Cardiac fibroblast (primary cell): ENCODE measurements at regions not wholly inside any gene's neighbourhood (a gene's known extent, or its start where the extent isn't known, plus 50 kb on each side); places are given as distances from the start of the nearest gene placed in this dataset.

ENCODE experiments used
- DNase-seq, 2 donors: peaks; one replicate each; pipeline versions ENCODE4 v3.0.0 to v3.0.0-alpha.2; 2010; ENCODE audit warnings: low read depth in 2 of 2
- H3K4me3 ChIP-seq, 2 donors: replicated peaks in 1 of 2; 1 replicate in 1 of 2; 2 replicates in 1 of 2; pipeline ENCODE4 v1.5.1; 2011; ENCODE audit warnings: low read depth in 2 of 2, low read length in 2 of 2, mild to moderate bottlenecking in 2 of 2, moderate library complexity in 1 of 2
- CTCF ChIP-seq: IDR thresholded peaks from one replicate; pipeline ENCODE4 v1.5.1; 2011; ENCODE audit warnings: low read depth, mild to moderate bottlenecking, low read length, inconsistent platforms

GRCh38 chr7:106386958-106387357 lies 102.2 kb upstream of the NAMPT start:
- no peak overlapping the region for H3K4me3 ChIP-seq
- no peak for TF ChIP-seq CTCF
- DNase-seq = no peak

GRCh38 chr7:106384373-106384772 lies 99.6 kb upstream of the NAMPT start:
- no peak for DNase-seq
- no peak for TF ChIP-seq CTCF
- no peak overlapping the region for H3K4me3 ChIP-seq

DNA sequence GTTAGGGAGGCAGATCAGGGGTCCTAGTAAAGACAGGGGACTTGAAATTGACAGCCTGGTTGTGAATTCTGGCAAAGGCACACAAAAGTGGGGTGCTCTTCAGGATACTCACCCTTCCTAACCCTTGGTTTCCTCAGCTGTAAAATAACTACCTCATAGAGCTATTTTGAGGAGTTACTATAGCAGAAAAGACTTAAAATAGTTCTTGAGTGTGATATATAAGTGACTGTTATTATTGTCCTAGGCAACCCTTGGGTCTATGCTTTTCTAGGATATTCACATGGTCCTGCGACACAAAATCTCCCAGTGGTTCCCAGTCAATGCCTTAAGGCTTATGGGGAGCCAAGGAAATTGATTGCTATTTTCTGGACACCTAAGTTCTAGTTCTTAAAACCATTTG lies 98.1 kb upstream of the NAMPT start:
- no peak for DNase-seq
- TF ChIP-seq CTCF = no peak
- no peak overlapping the region for H3K4me3 ChIP-seq

GRCh38 chr7:106382129-106382528 lies 97.3 kb upstream of the NAMPT start:
- DNase-seq = no peak
- H3K4me3 ChIP-seq = no peak overlapping the region
- no peak for TF ChIP-seq CTCF

- no peak overlapping the region for H3K4me3 ChIP-seq
- no peak for DNase-seq
- TF ChIP-seq CTCF = no peak
Observed at GRCh38 chr7:106381252-106381651, 96.5 kb upstream of the NAMPT start.

DNA sequence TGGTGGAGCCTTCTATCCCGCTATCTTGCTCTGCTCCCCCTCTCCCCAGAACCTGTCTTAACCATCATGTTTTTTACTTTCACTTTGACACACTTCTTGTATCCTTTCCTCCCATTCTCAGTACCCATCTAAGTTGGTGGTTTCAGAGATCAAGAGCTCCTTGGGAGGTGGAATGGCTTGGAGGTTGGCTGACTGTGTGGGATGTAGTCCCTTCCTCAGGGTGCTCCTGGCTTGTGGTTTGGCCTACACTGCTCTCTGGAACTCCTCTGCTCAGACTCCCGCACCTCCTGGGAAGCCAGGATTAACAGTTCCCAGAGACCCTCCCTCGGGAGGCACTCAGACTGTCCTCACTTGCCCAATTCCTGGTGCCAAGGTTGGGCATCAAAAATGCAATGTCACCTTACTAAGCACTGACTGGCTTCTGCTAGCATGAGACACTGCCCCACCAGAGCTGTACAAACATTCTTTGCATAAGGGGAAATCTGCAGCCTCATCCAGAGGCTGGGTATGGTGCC lies 93.1 kb upstream of the NAMPT start:
- DNase-seq = no peak
- TF ChIP-seq CTCF = no peak
- no peak overlapping the region for H3K4me3 ChIP-seq
